ENCODE measurements at regions not wholly inside any gene's neighbourhood (a gene's known extent, or its start where the extent isn't known, plus 50 kb on each side); places are given as distances from the start of the nearest gene placed in this dataset.

GRCh38 chr2:205880048-205880447 lies 197.7 kb downstream of the NRP2 start:
- dilution Hi-C loops (cut with MboI; ENCODE audit: extremely low pct_ligation_motif_present, low sequenced_read_pairs) (no loop called here), intact Hi-C loops (cut with micrococcal nuclease) (no loop called here)
- POLR2A ChIA-PET = no interaction called here
- Histone ChIP-seq H4K20me1 (replicated peaks; ENCODE audit: control insufficient read depth, extremely low read depth, insufficient read depth, low read length) (no peaks in the 10 kb centered on the region), H3K4me1 (ENCODE audit: control insufficient read depth, extremely low read depth, insufficient read depth, low read length) (no peaks in the 10 kb centered on the region), H3K9me1 (replicated peaks; ENCODE audit: control insufficient read depth, extremely low read depth, insufficient read depth, low read length) (no peaks in the 10 kb centered on the region), H3K4me2 (ENCODE audit: insufficient read depth, low read length) (no peak overlapping the region), H3K4me3 (replicated peaks in 1 of 3; ENCODE audit: insufficient read depth in 1 of 3, low read depth in 1 of 3, low read length in 3 of 3) (no peak overlapping the region), H2AFZ (ENCODE audit: low read depth, low read length) (no peak overlapping the region), H3K9me3 (replicated peaks; ENCODE audit: control insufficient read depth, insufficient read depth, low read length) (no peaks in the 10 kb centered on the region), H3K27me3 (ENCODE audit: control insufficient read depth in 2 of 2, insufficient read depth in 2 of 2, low read length in 2 of 2) (peaks cover 0 to 10% of the 10 kb centered on the region in 2 experiments), H3K36me3 (ENCODE audit: control insufficient read depth in 2 of 2, extremely low read depth in 1 of 2, insufficient read depth in 2 of 2, low read length in 2 of 2) (no peaks in the 10 kb centered on the region), H3K79me2 (ENCODE audit: control insufficient read depth, insufficient read depth, low read length) (no peaks in the 10 kb centered on the region), H3K27ac (ENCODE audit: insufficient read depth, low read depth, low read length) (no peak overlapping the region), H3K9ac (replicated peaks; ENCODE audit: extremely low read depth, insufficient read depth, low read length) (no peak overlapping the region)
- no TSS peak for BruUV-seq (replicated peaks)
- CTCF ChIA-PET = interaction anchor here (0.6 to 1.6 kb wide), 4 partner anchors 10 to 82 kb away, joined by 3 to 4 read pairs (median 4); no protein-coding TSS in a partner anchor
- no peak for DNase-seq (ENCODE audit: low read depth, low spot score)
- TF ChIP-seq FOS (IDR thresholded peaks at IDR 0.05; ENCODE audit: borderline replicate concordance, insufficient read depth, low read length) (no peak), GATA2 (IDR thresholded peaks at IDR 0.05; ENCODE audit: insufficient read depth, insufficient read length, low read depth, low read length) (no peak), MYC (IDR thresholded peaks at IDR 0.05; ENCODE audit: low read depth, low read length) (no peak), EZH2 (IDR thresholded peaks at IDR 0.05; ENCODE audit: borderline replicate concordance, low read depth, low read length, severe bottlenecking) (no peak), POLR2A (IDR thresholded peaks at IDR 0.05; ENCODE audit: low read depth, low read length) (no peak), JUN (IDR thresholded peaks at IDR 0.05; ENCODE audit: borderline replicate concordance, insufficient read depth, insufficient read length, low read depth) (no peak), POLR2AphosphoS5 (IDR thresholded peaks at IDR 0.05; ENCODE audit: insufficient read depth, low read depth, low read length) (no peak)
- TF ChIP-seq, protein P1, sequence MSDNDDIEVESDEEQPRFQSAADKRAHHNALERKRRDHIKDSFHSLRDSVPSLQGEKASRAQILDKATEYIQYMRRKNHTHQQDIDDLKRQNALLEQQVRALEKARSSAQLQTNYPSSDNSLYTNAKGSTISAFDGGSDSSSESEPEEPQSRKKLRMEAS (IDR thresholded peaks at IDR 0.05; ENCODE audit: insufficient read depth, insufficient read length) = no peak
- TF ChIP-seq, protein P2, sequence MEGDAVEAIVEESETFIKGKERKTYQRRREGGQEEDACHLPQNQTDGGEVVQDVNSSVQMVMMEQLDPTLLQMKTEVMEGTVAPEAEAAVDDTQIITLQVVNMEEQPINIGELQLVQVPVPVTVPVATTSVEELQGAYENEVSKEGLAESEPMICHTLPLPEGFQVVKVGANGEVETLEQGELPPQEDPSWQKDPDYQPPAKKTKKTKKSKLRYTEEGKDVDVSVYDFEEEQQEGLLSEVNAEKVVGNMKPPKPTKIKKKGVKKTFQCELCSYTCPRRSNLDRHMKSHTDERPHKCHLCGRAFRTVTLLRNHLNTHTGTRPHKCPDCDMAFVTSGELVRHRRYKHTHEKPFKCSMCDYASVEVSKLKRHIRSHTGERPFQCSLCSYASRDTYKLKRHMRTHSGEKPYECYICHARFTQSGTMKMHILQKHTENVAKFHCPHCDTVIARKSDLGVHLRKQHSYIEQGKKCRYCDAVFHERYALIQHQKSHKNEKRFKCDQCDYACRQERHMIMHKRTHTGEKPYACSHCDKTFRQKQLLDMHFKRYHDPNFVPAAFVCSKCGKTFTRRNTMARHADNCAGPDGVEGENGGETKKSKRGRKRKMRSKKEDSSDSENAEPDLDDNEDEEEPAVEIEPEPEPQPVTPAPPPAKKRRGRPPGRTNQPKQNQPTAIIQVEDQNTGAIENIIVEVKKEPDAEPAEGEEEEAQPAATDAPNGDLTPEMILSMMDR (IDR thresholded peaks at IDR 0.05; ENCODE audit: extremely low read depth in 1 of 2, insufficient read depth in 1 of 2, low read depth in 1 of 2, low read length in 2 of 2) = no peak
- FAIRE-seq = no peak

Data from endothelial cell of umbilical vein (primary cell).